ENCODE measurements at regions not wholly inside any gene's neighbourhood (a gene's known extent, or its start where the extent isn't known, plus 50 kb on each side); places are given as distances from the start of the nearest gene placed in this dataset.
"Not testable (repeated sequence)": the region's sequence is repeated elsewhere in the genome, so short reads cannot be mapped to it uniquely, and the experiment has no call there.

- Histone ChIP-seq H3K27me3 (ENCODE audit: control insufficient read depth, insufficient read depth, low read length) (no peaks in the 10 kb centered on the region), H3K27ac (ENCODE audit: low read depth, low read length) (no peak overlapping the region), H3K36me3 (ENCODE audit: control insufficient read depth, insufficient read depth, low read length) (no peaks in the 10 kb centered on the region), H3K4me3 (ENCODE audit: low read depth, low read length) (no peak overlapping the region), H3K9me3 (ENCODE audit: control insufficient read depth, insufficient read depth, low read length) (no peaks in the 10 kb centered on the region), H3K9ac (ENCODE audit: low read depth, low read length) (no peak overlapping the region), H3K4me1 (ENCODE audit: control insufficient read depth, insufficient read depth, low read length) (peaks cover 14% of the 10 kb centered on the region; the same call in 1 of the 2 replicates)
These were observed 117.6 kb upstream of the SPATS2L start for GRCh38 chr2:200188876-200189275.

DNA sequence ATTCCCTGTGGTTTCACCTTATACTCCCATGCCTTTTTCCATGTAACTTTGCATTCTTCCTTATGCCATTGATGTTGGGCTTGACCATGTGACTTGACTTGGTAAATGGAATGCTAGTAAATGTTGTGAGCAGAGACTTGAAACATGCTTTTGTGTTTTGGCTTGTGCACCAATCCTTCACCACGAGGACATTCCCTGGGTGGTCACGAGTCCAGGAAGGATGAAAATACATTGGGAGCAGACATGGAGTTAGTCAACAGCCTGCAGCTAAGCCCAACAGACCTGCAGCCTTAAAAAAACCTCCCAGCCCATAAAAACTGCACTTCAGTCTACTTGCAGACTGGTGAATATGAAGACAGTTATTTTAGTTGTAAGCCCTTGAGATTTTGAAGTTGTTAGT is 116.5 kb upstream of the SPATS2L start:
- Histone ChIP-seq H3K9ac (ENCODE audit: low read depth, low read length) (no peak overlapping the region), H3K27ac (ENCODE audit: low read depth, low read length) (no peak overlapping the region), H3K4me1 (ENCODE audit: control insufficient read depth, insufficient read depth, low read length) (peaks cover 14% of the 10 kb centered on the region; the same call in 1 of the 2 replicates), H3K36me3 (ENCODE audit: control insufficient read depth, insufficient read depth, low read length) (no peaks in the 10 kb centered on the region), H3K9me3 (ENCODE audit: control insufficient read depth, insufficient read depth, low read length) (no peaks in the 10 kb centered on the region), H3K4me3 (ENCODE audit: low read depth, low read length) (no peak overlapping the region), H3K27me3 (ENCODE audit: control insufficient read depth, insufficient read depth, low read length) (no peaks in the 10 kb centered on the region)

DNA sequence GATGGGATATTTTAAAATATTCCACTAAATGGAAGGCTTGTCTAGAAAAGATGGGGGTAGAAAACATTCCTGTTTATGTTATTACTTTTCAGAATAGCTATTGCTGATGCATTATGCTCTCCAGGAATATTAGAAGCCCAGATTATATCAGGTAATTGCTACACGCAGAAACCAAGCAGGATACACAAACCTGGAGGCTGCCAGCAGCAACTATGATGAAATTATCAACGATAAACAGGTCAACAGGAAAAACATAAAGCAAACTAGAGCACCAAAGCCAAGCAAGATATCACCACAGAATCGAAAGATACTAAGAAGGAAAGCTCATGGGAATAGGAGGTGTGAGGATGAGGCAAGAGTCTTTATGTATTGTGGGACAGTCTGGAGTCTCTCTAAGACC is 113.2 kb upstream of the SPATS2L start:
- no peaks in the 10 kb centered on the region for H3K27me3 ChIP-seq (ENCODE audit: control insufficient read depth, insufficient read depth, low read length)
- H3K9me3 ChIP-seq (ENCODE audit: control insufficient read depth, insufficient read depth, low read length), result no peaks in the 10 kb centered on the region
- no peak overlapping the region for H3K27ac ChIP-seq (ENCODE audit: low read depth, low read length)
- peaks cover 8% of the 10 kb centered on the region; the same call in 1 of the 2 replicates for H3K4me1 ChIP-seq (ENCODE audit: control insufficient read depth, insufficient read depth, low read length)
- no peak overlapping the region for H3K4me3 ChIP-seq (ENCODE audit: low read depth, low read length)
- H3K36me3 ChIP-seq (ENCODE audit: control insufficient read depth, insufficient read depth, low read length), result no peaks in the 10 kb centered on the region
- no peak overlapping the region for H3K9ac ChIP-seq (ENCODE audit: low read depth, low read length)

DNA sequence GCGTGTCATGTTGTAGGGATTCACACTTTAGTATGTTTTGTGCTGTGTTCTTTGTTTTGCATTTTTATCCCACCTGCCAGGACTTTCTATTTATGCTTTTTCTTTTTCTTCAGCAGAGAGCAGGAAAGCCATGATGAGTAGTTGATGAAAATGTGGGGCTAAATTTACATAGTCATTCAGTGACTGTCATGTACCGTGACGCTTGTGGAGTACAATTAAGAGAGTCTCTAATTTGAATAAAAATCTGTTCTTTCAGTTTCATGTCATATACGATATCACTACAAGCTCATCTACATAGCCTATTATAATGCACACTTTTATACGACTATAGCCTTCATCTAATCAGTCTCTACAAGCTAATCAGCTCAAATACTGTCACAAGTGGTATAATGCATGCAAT is 112.7 kb upstream of the SPATS2L start:
- peaks cover 8% of the 10 kb centered on the region; the same call in 1 of the 2 replicates for H3K4me1 ChIP-seq (ENCODE audit: control insufficient read depth, insufficient read depth, low read length)
- H3K4me3 ChIP-seq (ENCODE audit: low read depth, low read length), result no peak overlapping the region
- H3K9me3 ChIP-seq (ENCODE audit: control insufficient read depth, insufficient read depth, low read length), result no peaks in the 10 kb centered on the region
- H3K27ac ChIP-seq (ENCODE audit: low read depth, low read length), result no peak overlapping the region
- no peaks in the 10 kb centered on the region for H3K27me3 ChIP-seq (ENCODE audit: control insufficient read depth, insufficient read depth, low read length)
- no peaks in the 10 kb centered on the region for H3K36me3 ChIP-seq (ENCODE audit: control insufficient read depth, insufficient read depth, low read length)
- no peak overlapping the region for H3K9ac ChIP-seq (ENCODE audit: low read depth, low read length)

DNA sequence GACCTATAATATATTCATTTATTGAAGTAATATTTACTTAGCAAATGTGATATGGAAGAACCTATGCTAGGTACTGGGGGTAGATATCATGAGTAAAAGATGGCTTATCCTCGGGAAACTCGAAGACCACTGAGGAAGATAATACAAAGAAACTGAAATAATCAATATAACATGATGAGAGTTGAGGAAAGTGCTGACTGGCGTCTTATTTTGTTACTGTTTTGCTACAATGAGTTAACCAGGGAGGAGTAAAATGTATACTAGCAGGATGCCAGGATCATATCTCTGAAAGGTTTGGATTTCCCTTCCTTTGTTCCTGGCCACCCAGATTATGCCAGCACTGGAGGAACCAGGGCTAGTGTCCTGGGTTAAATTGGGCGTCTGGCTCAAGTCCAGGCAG is 111.7 kb upstream of the SPATS2L start:
- Histone ChIP-seq H3K4me1 (ENCODE audit: control insufficient read depth, insufficient read depth, low read length) (peaks cover 8% of the 10 kb centered on the region; the same call in 1 of the 2 replicates), H3K9ac (ENCODE audit: low read depth, low read length) (no peak overlapping the region), H3K4me3 (ENCODE audit: low read depth, low read length) (no peak overlapping the region), H3K9me3 (ENCODE audit: control insufficient read depth, insufficient read depth, low read length) (no peaks in the 10 kb centered on the region), H3K27ac (ENCODE audit: low read depth, low read length) (no peak overlapping the region), H3K36me3 (ENCODE audit: control insufficient read depth, insufficient read depth, low read length) (no peaks in the 10 kb centered on the region), H3K27me3 (ENCODE audit: control insufficient read depth, insufficient read depth, low read length) (no peaks in the 10 kb centered on the region)

DNA sequence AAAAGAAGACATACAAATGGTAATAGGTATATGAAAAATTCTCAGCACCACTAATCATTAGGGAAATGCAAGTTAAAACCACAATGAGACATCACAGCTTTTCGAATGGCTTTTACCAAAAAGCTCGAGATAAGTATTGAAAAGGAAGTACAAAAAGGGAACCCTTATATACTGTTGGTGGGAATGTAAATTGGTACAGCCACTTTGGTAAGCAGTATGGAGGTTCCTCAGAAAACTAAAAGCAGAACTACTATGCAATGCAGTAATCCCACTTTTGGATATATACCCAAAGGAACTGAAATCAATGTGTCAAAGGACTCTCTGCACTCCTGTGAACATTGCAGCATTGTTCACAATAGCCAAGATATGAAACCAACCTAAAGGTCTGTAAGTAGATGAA is 107.5 kb upstream of the SPATS2L start:
- Histone ChIP-seq H3K27me3 (ENCODE audit: control insufficient read depth, insufficient read depth, low read length) (no peaks in the 10 kb centered on the region), H3K27ac (ENCODE audit: low read depth, low read length) (peak overlapping the region; percentile 40), H3K4me3 (ENCODE audit: low read depth, low read length) (no peak overlapping the region)

DNA sequence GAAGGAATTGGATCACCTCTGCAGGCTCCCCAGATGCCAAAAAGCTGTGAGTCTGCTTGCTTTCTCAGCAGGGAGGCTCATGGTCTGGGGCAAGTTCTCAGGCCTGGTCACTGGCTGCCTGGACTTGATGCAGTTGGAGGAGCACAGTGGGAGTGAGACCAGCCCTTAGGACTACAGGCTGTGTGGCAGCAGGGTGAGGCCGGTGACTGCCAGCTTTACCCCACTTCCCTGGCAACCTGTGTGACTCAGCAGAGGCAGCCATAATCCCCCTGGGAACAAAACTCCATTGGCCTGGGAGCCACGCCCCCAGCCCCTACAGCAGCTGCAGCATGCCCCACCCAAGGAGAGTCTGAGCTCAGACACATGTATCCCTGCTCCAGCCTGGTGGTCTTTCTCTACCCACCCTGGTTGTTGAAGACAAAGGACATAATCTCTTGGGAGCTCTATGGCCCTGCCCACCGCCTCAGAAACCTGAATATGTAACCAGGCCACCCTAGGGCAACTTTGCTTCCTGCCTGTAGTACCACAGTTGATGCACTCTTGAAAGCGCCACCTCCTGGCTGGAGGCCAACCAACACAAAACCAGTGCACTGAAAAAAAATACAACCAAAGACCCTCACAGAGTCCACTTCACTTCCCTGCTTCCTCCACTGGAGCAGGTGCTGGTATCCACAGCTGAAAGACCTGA is 106.8 kb upstream of the SPATS2L start:
- H3K27me3 ChIP-seq (ENCODE audit: control insufficient read depth, insufficient read depth, low read length), result no peaks in the 10 kb centered on the region
- H3K9ac ChIP-seq (ENCODE audit: low read depth, low read length), result no peak overlapping the region
- H3K9me3 ChIP-seq (ENCODE audit: control insufficient read depth, insufficient read depth, low read length), result no peaks in the 10 kb centered on the region
- no peaks in the 10 kb centered on the region for H3K36me3 ChIP-seq (ENCODE audit: control insufficient read depth, insufficient read depth, low read length)
- peak overlapping the region; percentile 40 for H3K27ac ChIP-seq (ENCODE audit: low read depth, low read length)
- no peak overlapping the region for H3K4me3 ChIP-seq (ENCODE audit: low read depth, low read length)
- peaks cover 27% of the 10 kb centered on the region for H3K4me1 ChIP-seq (ENCODE audit: control insufficient read depth, insufficient read depth, low read length)

More for the DNA sequence above, 107.5 kb upstream of the SPATS2L start:
- Histone ChIP-seq H3K4me1 (ENCODE audit: control insufficient read depth, insufficient read depth, low read length) (peaks cover 26% of the 10 kb centered on the region), H3K9me3 (ENCODE audit: control insufficient read depth, insufficient read depth, low read length) (no peaks in the 10 kb centered on the region), H3K9ac (ENCODE audit: low read depth, low read length) (no peak overlapping the region), H3K36me3 (ENCODE audit: control insufficient read depth, insufficient read depth, low read length) (no peaks in the 10 kb centered on the region)

GRCh38 chr2:200201839-200202238 is 104.7 kb upstream of the SPATS2L start:
- H3K36me3 ChIP-seq (ENCODE audit: control insufficient read depth, insufficient read depth, low read length); H3K4me3 ChIP-seq (ENCODE audit: low read depth, low read length); H3K9me3 ChIP-seq (ENCODE audit: control insufficient read depth, insufficient read depth, low read length); H3K27me3 ChIP-seq (ENCODE audit: control insufficient read depth, insufficient read depth, low read length): not testable (repeated sequence)
- Histone ChIP-seq H3K9ac (ENCODE audit: low read depth, low read length) (peak overlapping the region; percentile 55; the same call in 1 of the 2 replicates), H3K4me1 (ENCODE audit: control insufficient read depth, insufficient read depth, low read length) (peaks cover 27% of the 10 kb centered on the region), H3K27ac (ENCODE audit: low read depth, low read length) (peak overlapping the region; percentile 95)

GRCh38 chr2:200203381-200203827 is 103.1 kb upstream of the SPATS2L start:
- Histone ChIP-seq H3K9me3 (ENCODE audit: control insufficient read depth, insufficient read depth, low read length) (peaks cover 3% of the 10 kb centered on the region; the same call in 1 of the 2 replicates), H3K4me3 (ENCODE audit: low read depth, low read length) (no peak overlapping the region; the same call in 1 of the 2 replicates), H3K9ac (ENCODE audit: low read depth, low read length) (peak overlapping the region; percentile 45), H3K4me1 (ENCODE audit: control insufficient read depth, insufficient read depth, low read length) (peaks cover 27% of the 10 kb centered on the region), H3K27me3 (ENCODE audit: control insufficient read depth, insufficient read depth, low read length) (no peaks in the 10 kb centered on the region), H3K36me3 (ENCODE audit: control insufficient read depth, insufficient read depth, low read length) (no peaks in the 10 kb centered on the region), H3K27ac (ENCODE audit: low read depth, low read length) (peak overlapping the region; percentile 95)

GRCh38 chr2:200208041-200208440 is 98.5 kb upstream of the SPATS2L start:
- no peak overlapping the region for H3K4me3 ChIP-seq (ENCODE audit: low read depth, low read length)
- H3K36me3 ChIP-seq (ENCODE audit: control insufficient read depth, insufficient read depth, low read length), result no peaks in the 10 kb centered on the region
- H3K9ac ChIP-seq (ENCODE audit: low read depth, low read length), result no peak overlapping the region
- H3K4me1 ChIP-seq (ENCODE audit: control insufficient read depth, insufficient read depth, low read length), result peaks cover 7% of the 10 kb centered on the region
- no peaks in the 10 kb centered on the region for H3K27me3 ChIP-seq (ENCODE audit: control insufficient read depth, insufficient read depth, low read length)
- H3K9me3 ChIP-seq (ENCODE audit: control insufficient read depth, insufficient read depth, low read length), result peaks cover 3% of the 10 kb centered on the region; the same call in 1 of the 2 replicates
- no peak overlapping the region for H3K27ac ChIP-seq (ENCODE audit: low read depth, low read length)

DNA sequence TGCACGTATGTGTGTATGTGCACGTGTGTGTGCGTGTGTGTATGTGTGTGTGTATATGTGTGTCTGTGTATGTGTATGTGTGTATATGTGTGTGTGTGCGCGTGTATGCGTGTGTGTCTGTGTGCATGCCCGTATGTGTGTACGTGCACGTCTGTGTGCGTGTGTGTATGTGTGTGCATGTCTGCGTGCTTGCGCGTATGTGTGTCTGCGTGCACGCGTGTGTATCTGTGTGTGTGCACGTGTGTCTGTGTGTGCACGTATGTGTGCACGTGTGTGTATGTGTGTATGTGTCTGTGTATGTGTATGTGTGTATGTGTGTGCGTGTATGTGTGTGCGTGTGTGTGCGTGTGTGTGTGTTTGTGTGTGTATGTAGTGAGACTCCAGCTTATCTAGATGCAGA is 97.5 kb upstream of the SPATS2L start:
- Histone ChIP-seq H3K27ac (ENCODE audit: low read depth, low read length) (no peak overlapping the region), H3K36me3 (ENCODE audit: control insufficient read depth, insufficient read depth, low read length) (no peaks in the 10 kb centered on the region), H3K27me3 (ENCODE audit: control insufficient read depth, insufficient read depth, low read length) (no peaks in the 10 kb centered on the region), H3K4me1 (ENCODE audit: control insufficient read depth, insufficient read depth, low read length) (0 out of 2 replicates have a peak, but pooled peaks cover under 1% of the 10 kb centered on the region), H3K9ac (ENCODE audit: low read depth, low read length) (no peak overlapping the region), H3K9me3 (ENCODE audit: control insufficient read depth, insufficient read depth, low read length) (peaks cover 3% of the 10 kb centered on the region; the same call in 1 of the 2 replicates), H3K4me3 (ENCODE audit: low read depth, low read length) (no peak overlapping the region)

All from HUES48 (cell line).